Neural crest cell (in vitro differentiated cells): ENCODE measurements at regions not wholly inside any gene's neighbourhood (a gene's known extent, or its start where the extent isn't known, plus 50 kb on each side); places are given as distances from the start of the nearest gene placed in this dataset.

Source experiments
- DNase-seq: peaks from one replicate; pipeline ENCODE4 v3.0.0; 2021; ENCODE audit warnings: low read depth, mixed read lengths, low spot score
- H3K27ac Mint-ChIP-seq: one replicate; pipeline ENCODE4 v1.8.0; 2021; ENCODE audit warnings: mild to moderate bottlenecking, mixed read lengths; ENCODE audit not compliant: unreplicated experiment
- H3K27me3 Mint-ChIP-seq: 2 replicates; pipeline ENCODE4 v1.8.0; 2021; ENCODE audit warnings: low read depth, mild to moderate bottlenecking, mixed read lengths
- H3K36me3 Mint-ChIP-seq: 2 replicates; pipeline ENCODE4 v1.8.0; 2021; ENCODE audit warnings: low read depth, mild to moderate bottlenecking, mixed read lengths
- H3K4me1 Mint-ChIP-seq: 2 replicates; pipeline ENCODE4 v1.8.0; 2021; ENCODE audit warnings: mixed read lengths
- H3K4me3 Mint-ChIP-seq: one replicate; pipeline ENCODE4 v1.8.0; 2021; ENCODE audit warnings: mild to moderate bottlenecking, mixed read lengths
- H3K9me3 Mint-ChIP-seq: 2 replicates; pipeline ENCODE4 v1.8.0; 2021; ENCODE audit warnings: mixed read lengths
- TF ChIP-seq, protein P1 (sequence below): fragments of 200-600 bp; sonication (generic); conservative IDR thresholded peaks from 2 replicates; pipeline ENCODE4 v1.5.0; 2021; ENCODE audit warnings: antibody characterized with exemption, mild to moderate bottlenecking

DNA sequence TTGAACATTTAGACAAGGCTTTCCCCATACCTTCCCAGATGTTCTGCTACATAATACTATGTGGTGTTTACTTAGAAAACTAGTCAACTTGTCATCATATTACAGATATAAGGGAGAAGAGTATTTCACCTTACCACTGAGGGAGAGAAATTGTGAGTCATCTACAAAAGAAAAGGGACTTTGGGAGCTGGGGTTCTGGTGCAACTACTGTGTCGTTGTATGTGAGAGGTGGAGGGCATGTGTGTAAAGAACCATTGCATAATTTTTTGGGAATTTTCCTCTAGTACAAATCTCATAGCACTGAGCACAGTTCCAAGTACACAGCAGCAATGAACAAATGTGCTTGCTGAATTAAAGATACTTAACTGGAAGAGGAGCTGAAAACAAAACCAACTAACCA lies 665.6 kb downstream of the DHX35 start:
- TF ChIP-seq, protein P1, sequence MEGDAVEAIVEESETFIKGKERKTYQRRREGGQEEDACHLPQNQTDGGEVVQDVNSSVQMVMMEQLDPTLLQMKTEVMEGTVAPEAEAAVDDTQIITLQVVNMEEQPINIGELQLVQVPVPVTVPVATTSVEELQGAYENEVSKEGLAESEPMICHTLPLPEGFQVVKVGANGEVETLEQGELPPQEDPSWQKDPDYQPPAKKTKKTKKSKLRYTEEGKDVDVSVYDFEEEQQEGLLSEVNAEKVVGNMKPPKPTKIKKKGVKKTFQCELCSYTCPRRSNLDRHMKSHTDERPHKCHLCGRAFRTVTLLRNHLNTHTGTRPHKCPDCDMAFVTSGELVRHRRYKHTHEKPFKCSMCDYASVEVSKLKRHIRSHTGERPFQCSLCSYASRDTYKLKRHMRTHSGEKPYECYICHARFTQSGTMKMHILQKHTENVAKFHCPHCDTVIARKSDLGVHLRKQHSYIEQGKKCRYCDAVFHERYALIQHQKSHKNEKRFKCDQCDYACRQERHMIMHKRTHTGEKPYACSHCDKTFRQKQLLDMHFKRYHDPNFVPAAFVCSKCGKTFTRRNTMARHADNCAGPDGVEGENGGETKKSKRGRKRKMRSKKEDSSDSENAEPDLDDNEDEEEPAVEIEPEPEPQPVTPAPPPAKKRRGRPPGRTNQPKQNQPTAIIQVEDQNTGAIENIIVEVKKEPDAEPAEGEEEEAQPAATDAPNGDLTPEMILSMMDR, result no peak
- peaks cover 7% of the 10 kb centered on the region for H3K4me1 Mint-ChIP-seq
- no peak overlapping the region for H3K27ac Mint-ChIP-seq
- H3K4me3 Mint-ChIP-seq, result no peak overlapping the region
- H3K27me3 Mint-ChIP-seq, result peaks cover 2% of the 10 kb centered on the region
- H3K9me3 Mint-ChIP-seq, result peaks cover 3% of the 10 kb centered on the region
- no peaks in the 10 kb centered on the region for H3K36me3 Mint-ChIP-seq
- no peak for DNase-seq

DNA sequence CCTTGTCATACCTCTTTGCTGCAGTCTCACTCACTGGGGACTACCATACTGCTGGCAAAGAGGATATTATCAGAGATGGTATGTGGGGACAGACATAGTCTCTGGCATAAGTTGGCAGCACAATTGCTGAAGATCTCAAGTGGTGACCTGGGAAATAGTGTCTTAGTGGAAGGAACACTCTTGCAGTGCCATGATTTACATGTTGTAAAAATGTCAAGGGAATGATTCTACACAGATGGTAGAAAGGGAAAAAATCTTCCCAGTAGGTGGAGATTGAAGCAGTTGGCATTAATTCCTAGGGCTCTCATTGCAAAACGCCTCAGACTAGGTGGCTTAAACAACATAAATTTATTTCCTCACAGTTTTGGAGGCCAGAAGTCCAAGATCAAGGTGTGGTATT lies 662.2 kb downstream of the DHX35 start:
- H3K36me3 Mint-ChIP-seq, result no peaks in the 10 kb centered on the region
- peaks cover 3% of the 10 kb centered on the region for H3K9me3 Mint-ChIP-seq
- H3K27ac Mint-ChIP-seq, result no peak overlapping the region
- peaks cover 2% of the 10 kb centered on the region for H3K27me3 Mint-ChIP-seq
- TF ChIP-seq, protein P1, result no peak
- no peak for DNase-seq
- peaks cover 7% of the 10 kb centered on the region for H3K4me1 Mint-ChIP-seq
- H3K4me3 Mint-ChIP-seq, result no peak overlapping the region

DNA sequence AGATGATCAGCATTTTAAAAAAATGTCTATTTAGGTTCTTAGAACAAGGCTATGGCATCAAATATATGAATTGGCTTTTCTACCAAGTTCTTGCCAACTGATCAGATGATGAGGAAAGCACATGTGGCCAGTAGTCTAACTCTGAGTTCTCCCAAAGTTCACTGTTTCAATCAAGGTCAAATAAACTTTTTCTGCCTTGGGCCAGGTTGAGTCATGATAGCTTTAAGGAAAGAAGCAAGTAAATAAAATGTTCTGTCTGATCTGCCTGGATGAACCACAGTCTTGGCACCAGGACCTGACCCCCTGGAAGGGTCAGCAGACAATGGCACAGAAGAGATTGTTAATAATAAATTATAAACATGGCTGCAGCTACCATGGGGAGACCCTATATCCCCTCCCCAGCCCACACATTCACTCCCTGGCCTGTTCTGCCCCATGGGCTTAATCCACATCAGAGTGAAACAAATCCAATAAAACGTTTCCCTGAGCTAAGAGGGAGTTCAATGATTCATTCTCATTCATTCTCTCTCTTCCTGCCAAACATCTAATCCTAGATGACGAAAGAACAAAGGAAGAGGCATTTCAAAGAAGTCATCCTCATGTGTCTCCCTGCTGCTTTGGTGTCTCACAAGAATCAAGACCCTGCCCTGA lies 661.6 kb downstream of the DHX35 start:
- no peaks in the 10 kb centered on the region for H3K36me3 Mint-ChIP-seq
- no peak overlapping the region for H3K27ac Mint-ChIP-seq

DNA sequence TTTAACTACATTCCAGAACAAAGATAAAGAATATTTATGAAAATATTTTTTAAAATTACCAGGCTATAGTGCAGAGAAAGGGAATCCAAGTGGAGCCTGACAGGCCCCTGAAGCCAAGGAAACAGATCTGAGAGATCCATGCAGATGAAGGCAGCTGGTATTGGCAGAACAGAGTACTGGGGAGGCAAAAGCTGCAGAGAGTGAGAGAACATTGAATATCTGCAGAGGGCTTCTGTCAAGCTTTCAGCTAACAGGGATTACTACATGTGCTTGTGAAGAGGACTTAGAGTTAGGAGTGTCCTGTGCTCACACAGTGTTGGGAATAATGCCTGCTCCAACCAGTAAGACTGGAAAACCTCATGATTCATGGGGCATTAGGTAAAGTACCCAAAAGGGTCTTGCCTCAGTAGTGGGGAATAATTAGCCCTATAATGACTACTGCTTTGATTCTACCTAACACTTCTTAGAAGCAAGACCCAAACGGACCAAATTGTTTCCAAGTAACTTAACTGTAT lies 657.2 kb downstream of the DHX35 start:
- TF ChIP-seq, protein P1, result no peak
- no peak for DNase-seq
- no peaks in the 10 kb centered on the region for H3K27me3 Mint-ChIP-seq

More for the DNA sequence above, 661.6 kb downstream of the DHX35 start:
- peaks cover 2% of the 10 kb centered on the region for H3K27me3 Mint-ChIP-seq
- DNase-seq, result no peak
- H3K4me1 Mint-ChIP-seq, result peaks cover 7% of the 10 kb centered on the region
- no peak overlapping the region for H3K4me3 Mint-ChIP-seq
- H3K9me3 Mint-ChIP-seq, result peaks cover 3% of the 10 kb centered on the region
- TF ChIP-seq, protein P1, result no peak

DNA sequence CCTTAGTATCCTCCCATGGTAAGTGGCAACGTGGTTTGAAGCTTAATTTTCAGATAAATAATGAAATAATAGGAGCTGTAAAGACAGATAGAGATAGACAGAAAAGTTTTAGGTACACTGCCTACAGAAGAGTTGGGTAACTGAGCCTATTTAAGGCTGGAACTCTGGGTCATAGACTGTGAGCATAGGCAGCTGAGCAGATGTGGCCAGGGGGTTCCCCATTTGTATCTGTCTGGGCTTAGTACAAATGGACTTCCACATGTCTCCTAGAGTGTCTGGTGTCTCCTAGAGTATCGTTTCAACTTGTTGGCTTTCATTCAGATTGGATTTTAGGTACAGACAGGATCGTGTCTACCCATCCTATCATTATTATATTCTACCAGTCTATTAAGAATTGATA lies 649.8 kb downstream of the DHX35 start:
- Mint-ChIP-seq H3K36me3 (peaks cover 6% of the 10 kb centered on the region), H3K27me3 (no peaks in the 10 kb centered on the region), H3K4me1 (no peaks in the 10 kb centered on the region), H3K27ac (no peak overlapping the region), H3K4me3 (no peak overlapping the region), H3K9me3 (peaks cover 15% of the 10 kb centered on the region)
- no peak for DNase-seq
- TF ChIP-seq, protein P1, result no peak

More for the DNA sequence above, 657.2 kb downstream of the DHX35 start:
- no peak overlapping the region for H3K4me3 Mint-ChIP-seq
- H3K9me3 Mint-ChIP-seq, result no peaks in the 10 kb centered on the region
- H3K4me1 Mint-ChIP-seq, result peaks cover 7% of the 10 kb centered on the region
- no peaks in the 10 kb centered on the region for H3K36me3 Mint-ChIP-seq
- no peak overlapping the region for H3K27ac Mint-ChIP-seq
